ENCODE measurements at regions not wholly inside any gene's neighbourhood (a gene's known extent, or its start where the extent isn't known, plus 50 kb on each side); places are given as distances from the start of the nearest gene placed in this dataset.
"Not testable (repeated sequence)": the region's sequence is repeated elsewhere in the genome, so short reads cannot be mapped to it uniquely, and the experiment has no call there.

DNA sequence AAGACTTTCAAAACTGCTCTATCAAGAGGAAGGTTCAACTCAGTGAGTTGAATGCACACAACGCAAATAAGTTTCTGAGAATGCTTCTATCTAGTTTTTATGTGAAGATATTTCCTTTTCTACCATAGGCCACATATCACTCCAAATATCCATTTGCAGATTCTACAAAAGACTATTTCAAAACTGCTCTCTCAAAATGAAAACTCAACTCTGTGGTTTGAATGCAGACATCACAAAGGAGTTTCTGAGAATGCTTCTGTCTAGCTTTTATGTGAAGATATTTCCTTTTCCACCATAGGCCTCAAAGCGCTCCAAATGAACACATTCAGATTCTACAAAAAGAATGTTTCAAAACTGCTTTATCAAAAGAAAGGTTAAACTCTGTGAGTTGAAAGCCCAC lies 1093.1 kb upstream of the DEFB115 start:
- DNase-seq (ENCODE audit: low read depth): not testable (repeated sequence)

DNA sequence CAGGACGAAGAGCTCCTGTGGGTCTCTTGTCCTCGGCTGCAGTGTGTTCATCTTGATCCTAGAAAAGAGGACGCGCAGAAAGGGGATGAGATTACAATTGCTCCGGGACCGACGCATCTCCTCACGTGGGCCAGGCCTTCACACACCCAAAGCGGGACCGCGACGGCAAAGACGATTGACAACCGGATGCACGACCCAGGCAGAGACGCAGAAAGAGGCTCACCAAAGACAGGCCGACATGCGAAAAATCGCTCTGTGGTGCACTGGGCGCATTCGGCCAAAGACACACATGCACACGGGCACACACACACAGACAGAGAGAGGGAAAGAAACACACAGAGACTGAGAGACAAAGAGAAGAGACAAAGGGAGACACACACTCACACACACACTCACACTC lies 1089.9 kb upstream of the DEFB115 start:
- no peak for DNase-seq (ENCODE audit: low read depth)

DNA sequence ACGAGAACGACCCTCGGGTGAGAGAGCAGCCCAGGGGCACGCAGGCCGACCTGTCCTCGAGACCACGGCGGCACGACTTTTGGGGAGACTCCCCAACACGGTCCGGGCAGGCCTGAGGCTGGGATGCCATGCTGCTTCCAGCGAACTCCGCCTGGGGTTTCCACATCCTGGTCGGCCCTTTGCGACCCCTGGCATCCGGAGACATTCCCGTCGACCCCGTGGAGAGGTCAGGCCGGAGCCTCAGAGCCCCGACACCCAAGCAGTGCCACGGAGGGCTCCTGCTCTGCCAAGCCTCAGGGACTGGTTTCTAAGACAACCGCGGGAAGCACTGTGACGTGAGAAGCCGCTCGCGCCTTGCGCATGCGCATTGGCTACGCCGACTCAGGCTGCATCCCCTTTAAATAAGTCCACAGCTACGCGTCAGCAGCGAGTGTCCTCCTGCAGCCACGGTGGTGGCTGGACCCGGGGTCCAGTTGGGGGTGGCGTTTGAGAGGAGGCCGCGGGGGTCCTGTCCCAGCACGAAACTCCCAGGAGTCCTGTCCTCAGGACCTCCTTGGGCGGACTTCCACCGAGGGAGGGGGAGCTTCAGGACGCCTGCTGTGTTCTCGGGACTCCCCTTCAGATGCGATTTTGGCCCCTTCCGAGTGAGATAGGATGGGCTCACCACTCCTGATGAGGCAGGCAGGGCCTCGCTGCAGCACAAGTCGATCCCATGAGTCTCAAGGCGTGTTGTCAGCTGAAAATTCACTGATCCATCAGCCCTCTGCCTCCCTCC lies 1089.3 kb upstream of the DEFB115 start:
- DNase-seq (ENCODE audit: low read depth): no peak

DNA sequence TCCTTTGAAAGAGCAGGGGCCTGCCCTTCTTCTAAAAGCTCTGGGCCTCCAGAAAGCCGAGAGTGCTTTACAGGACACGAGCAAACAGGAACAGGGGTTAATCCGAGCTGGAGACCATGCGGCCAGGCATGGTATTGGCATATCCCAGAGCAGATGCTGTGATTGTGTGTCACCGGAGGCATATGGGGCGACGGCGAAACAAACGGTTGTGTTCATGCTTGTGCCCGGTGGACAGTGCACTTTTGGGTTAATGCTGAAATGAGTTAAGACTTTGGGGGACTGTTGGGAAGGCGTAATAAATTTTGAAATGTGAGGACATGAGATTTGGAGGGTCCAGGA lies 1088.7 kb upstream of the DEFB115 start:
- no peak for DNase-seq (ENCODE audit: low read depth)

DNA sequence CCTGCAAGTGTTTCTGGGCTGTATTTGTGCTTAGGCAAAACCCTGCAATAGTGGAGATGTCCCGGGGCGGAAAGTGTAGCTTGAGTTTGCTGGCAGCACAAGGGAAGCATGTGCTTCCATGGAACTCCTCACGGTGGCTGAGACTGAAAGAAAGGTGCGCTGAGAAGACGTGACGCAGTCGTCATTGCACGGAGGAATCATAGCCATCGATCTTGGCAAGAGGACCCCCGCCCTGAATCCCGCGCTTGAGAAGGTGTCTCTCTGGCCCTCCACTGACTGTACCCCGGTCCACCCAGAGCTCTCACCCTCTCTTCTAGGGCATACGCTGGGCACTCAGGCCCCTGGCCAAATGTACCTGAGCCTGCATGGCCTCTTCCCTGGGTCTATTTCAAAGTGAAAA lies 1081.8 kb upstream of the DEFB115 start:
- no peak for DNase-seq (ENCODE audit: low read depth)

DNA sequence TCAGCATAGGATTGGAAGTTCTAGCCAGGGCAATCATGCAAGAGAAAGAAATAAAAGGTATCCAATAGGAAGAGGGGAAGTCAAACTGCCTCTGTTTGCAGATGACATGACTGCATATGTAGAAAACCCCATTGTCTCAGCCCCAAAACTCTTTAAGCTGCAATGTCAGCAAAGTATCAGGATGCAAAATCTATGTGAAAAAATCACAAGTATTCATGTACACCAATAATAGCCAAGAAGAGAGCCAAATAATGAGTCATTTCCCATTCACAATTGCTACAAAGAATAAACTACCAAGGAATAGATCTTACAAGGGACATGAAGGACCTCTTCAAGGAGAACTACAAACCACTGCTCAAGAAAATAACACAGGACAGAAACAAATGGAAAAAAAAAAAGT lies 1074.3 kb upstream of the DEFB115 start:
- not testable (repeated sequence) for DNase-seq (ENCODE audit: low read depth)

DNA sequence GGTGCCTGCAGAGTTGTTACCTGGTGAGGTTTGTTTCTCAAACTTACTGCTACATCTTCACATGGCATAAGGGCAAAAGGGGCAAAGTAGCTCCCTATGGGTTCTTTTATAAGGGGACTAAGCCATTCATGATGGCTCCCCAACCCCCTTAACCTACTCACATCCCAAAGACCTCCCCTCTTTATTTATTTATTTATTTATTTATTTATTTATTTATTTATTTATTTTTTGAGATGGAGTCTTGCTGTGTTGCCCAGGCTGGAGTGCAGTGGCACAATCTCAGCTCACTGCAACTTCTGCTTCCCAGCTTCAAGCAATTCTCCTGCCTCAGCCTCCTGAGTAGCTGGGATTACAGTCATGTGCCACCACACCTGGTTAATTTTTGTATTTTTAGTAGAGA lies 1065.7 kb upstream of the DEFB115 start:
- DNase-seq (ENCODE audit: low read depth): not testable (repeated sequence)

DNA sequence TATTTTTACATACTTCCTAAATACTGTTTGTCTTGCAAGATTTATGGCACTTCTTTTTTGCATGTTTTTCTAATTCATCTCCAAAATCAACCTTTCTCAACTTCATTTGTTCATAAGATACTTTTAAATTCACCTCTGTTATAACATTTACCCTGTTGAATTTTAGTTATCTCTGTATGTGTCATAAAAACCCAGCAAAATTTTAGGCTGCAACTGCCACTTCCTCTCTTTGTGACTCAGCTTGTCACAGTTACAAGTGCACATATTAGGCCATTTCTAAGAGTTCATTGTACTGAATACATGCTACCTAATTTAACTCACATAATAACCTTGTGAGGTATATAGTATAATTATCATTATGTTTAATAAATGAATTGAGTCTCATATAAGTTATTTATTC lies 1023.0 kb upstream of the DEFB115 start:
- not testable (repeated sequence) for DNase-seq (ENCODE audit: low read depth)

DNA sequence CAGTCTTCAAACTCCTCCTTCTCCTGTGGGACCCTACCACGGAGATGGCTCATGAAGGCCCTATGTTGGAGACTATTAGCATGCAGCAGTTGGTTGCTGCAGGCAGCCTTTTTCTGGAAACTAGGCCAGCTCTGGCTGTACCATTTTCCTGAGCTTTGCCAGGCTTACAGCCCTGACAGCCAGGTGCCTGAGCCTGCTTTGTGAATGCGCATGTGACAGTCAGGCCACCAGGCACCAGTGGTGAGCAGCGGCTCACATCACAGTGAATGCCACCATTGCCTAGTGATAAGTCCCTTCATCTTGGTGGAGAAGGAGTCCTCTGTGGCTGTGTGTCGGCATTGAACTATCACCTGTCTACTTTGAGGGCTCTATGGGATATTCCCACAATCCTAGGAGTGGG lies 982.4 kb upstream of the DEFB115 start:
- not testable (repeated sequence) for DNase-seq (ENCODE audit: low read depth)

DNA sequence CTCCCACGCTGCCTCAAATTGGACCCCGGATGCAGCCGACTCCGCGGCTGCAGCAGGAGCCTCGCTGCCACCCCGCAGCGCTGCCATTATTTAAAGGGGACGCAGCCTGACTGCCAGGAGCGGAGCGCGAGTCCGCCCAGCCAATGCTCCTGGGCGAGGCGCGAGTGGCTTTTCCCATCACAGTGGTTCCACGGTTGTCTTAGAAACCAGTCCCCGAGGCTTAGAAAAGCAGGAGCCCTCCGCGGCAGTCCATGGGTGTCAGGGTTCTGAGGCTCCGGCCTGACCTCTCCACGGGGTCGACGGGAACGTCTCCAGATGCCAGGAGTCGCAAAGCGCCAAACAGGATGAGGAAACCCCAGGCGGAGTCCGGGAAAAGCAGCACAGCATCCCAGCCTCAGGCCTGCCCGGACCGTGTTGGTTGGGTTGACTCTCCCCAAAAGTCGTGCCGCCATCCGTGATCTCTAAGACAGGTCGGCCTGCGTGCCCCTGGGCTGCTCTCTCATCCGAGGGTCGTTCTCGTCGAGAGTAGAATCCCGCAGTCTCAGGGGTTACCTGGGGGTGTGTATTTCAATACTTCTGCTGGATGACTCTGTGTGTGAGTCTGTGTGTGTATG lies 975.8 kb upstream of the DEFB115 start:
- no peak for DNase-seq (ENCODE audit: low read depth)

DNA sequence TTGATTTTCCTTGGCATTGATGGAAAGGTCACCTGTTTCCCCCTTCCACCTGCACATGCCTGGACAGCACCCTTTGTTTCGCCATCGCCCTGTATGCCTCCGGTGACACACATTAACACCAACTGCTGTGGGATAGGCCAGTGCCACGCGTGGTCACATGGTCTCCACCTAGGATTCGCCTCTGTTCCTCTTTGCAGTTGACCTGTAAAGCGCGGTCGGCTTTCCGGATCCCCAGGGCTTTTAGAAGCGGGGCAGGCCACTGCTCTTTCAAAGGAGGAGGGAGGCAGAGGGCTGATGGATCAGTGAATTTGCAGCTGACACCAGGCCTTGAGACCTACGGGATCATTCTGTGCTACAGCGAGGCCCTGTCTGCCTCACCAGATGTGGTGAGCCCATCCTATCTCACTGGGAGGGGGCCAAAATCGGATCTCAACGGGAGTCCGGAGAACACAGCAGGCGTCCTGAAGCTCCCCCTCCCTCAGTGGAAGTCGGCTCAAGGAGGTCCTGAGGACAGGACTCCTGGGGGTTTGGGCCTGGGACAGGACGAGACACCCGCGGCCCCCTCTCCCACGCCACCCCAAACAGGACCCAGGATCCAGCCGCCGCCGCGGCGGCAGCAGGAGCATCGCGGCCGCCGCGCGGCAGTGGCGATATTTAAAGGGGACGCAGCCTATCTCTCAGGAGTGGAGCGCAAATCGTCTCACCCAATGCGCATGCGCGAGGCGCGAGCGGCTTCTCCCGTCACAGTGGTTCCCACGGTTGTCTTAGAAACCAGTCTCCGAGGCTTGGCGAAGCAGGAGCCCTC lies 973.8 kb upstream of the DEFB115 start:
- DNase-seq (ENCODE audit: low read depth): peak; percentile 60

DNA sequence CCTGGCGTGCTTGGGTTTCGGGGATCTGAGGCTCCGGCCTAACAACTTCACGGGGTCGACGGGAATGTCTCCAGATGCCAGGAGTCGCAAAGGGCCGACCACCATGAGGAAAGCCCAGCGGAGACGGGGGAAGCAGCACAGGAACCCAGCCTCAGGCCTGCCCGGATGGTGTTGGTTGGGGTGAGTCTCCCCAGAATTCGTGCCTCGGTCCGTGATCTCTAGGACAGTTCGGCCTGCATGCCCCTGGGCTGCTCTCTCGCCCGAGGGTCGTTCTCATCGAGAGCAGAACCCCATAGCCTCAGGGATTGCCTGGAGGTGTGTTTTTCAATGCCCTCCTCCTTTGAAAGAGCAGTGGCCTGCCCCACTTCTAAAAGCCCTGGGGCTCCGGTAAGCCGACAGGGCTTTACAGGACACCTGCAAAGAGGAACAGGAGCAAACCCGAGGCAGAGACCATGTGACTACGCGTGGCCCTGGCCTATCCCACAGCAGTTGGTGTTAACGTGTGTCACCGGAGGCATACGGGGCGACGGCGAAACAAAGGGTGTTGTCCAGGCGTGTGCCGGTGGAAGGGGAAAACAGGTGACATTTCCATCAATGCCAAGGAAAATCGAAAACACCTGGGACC lies 973.1 kb upstream of the DEFB115 start:
- DNase-seq (ENCODE audit: low read depth): no peak

DNA sequence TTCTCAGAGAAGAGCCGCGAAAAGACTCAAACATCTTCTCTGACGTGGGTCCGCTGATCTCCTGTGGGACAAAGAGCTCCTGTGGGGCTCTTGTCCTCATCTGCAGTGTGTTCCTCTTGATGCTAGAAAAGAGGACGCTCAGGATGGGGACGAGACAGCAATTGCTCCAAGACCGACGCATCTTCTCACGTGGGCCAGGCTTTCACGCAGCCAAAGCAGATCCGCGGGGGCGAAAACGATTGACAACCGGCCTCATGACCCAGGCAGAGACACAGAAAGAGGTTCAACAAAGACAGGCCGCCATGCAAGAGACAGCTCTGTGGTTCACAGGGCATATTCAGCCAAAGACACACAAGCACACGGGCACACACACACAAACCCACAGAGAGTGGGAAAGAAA lies 971.8 kb upstream of the DEFB115 start:
- DNase-seq (ENCODE audit: low read depth): no peak

DNA sequence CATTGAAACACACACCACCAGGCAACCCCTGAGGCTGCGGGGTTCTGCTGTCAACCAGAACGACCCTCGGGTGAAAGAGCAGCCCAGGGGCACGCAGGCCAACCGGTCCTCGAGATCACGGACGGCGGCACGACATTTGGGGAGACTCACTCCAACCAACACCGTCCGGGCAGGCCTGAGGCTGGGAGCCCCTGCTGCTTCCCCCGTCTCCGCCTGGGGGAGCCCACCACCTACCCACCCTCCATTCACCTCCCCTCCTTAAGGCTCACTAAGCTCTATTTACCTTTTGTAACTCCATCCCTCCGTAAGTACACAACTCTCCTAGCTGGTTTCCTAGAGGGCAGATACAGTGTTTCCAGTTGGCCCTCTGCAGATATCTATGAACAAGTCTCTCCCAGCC lies 971.3 kb upstream of the DEFB115 start:
- DNase-seq (ENCODE audit: low read depth): no peak

DNA sequence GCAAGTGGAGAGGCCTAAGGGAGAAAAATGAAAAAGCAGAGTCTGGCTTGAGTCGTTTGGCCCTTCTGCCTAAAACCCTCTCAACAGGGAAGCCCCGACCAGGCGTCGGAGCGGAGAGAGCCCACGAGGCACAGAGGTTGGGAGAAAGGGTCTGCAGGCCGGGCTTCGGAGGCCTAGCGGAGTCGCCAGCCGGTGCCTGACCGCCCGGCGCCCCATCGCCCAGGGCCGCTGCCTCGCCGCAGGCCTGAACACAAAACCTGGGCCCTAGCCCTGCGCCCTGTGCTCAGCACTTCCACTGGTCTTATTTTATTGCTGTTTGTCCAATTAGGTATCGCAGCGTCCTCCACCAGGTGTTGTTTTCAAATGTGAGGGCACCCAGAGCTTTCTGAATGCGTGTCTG lies 970.0 kb upstream of the DEFB115 start:
- DNase-seq (ENCODE audit: low read depth): not testable (repeated sequence)

DNA sequence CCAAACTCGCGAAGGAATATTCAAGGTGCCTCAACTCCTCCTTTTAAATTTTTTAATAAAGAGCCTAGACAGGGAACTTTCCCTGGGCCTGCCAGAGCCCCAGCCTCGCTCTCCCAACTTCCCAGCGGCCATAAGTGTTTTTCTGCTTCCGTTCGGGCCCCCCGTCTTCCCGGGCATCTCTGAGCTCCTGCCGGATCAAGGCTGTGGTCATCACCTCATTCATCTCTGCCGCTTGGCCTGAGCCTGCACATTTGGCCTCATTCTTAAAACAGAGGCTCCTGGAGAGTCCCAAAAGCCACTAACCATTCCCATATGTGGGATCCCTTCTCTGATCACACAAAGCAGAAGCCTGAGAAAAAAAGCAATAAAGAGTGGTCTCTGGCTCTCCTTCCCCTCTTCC lies 969.1 kb upstream of the DEFB115 start:
- DNase-seq (ENCODE audit: low read depth): no peak

DNA sequence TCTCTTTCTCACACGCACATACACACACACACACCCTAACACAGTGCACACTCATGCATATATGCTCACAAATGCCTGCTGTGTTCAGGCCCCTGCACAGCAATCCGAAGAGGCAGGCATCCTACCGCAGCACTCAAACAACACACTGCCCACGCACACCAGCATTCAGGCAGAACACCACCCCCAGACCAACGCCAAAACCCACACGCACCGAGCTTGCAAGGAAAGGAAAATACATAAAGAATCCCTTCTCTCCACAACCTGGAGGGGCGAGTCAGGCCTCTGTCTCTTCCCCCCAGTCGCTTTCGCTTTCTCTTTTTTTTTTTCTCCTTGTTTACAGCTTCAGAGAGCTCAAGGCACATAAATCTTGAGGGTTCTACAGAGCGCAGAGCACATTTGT lies 968.4 kb upstream of the DEFB115 start:
- peak; percentile 50 for DNase-seq (ENCODE audit: low read depth)

DNA sequence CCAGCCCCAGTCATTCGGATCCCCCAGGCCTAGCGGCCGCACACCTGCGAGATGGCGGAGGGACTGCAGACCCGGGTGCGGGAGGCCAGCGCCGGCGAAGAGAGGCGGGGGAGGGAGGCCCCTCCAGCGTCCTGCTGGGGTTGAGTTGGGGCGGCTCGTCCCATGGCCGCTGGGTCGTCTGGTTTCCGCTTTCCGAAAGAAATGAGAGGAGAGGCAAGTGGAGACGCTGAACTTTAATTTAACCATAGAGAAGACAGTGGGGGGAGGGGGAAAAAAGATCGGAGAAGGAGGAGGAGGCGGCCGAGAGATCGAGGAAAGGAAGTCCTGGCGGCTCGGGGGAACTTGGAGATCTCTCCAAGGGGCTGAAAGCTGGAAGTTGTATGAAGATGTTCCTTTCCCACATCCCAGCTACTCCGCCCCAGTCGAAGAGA lies 967.7 kb upstream of the DEFB115 start:
- peak; percentile 20 for DNase-seq (ENCODE audit: low read depth)

DNA sequence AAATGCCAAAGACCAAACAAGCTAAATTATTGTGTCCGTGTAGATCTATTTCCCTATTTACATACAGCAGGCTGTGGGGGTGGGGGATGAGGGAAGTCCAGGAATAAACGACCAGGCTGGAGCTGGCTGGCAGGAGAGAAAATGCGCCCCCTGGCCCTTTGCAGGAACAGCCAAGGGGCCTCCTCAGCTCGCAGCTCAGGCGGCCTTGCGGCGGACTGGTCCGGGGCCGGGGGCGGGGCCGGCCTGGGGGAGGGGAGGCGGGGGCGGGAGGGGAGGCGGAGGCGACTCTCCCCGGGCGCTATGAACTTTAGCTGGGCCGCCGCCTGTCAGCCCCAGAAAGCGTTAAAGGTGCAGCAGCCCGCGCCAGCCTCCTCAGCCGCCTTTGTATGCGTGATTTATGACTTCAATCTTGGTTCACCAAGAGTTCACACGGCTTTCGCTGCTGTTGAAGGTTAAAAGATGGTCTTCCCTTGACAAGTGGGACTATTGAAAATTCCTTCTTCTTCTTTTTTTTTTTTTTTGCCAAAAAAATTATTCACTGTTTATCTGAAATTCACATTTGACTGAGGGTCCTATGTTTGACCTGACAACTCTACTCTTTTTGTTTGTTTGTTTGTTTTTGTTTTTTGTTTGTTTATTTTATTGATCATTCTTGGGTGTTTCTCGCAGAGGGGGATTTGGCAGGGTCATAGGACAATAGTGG lies 967.0 kb upstream of the DEFB115 start:
- DNase-seq (ENCODE audit: low read depth): peak; percentile 69

DNA sequence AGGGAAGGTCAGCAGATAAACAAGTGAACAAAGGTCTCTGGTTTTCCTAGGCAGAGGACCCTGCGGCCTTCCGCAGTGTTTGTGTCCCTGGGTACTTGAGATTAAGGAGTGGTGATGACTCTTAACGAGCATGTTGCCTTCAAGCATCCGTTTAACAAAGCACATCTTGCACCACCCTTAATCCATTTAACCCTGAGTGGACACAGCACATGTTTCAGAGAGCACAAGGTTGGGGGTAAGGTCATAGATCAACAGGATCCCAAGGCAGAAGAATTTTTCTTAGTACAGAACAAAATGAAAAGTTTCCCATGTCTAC lies 966.4 kb upstream of the DEFB115 start:
- DNase-seq (ENCODE audit: low read depth): not testable (repeated sequence)

DNA sequence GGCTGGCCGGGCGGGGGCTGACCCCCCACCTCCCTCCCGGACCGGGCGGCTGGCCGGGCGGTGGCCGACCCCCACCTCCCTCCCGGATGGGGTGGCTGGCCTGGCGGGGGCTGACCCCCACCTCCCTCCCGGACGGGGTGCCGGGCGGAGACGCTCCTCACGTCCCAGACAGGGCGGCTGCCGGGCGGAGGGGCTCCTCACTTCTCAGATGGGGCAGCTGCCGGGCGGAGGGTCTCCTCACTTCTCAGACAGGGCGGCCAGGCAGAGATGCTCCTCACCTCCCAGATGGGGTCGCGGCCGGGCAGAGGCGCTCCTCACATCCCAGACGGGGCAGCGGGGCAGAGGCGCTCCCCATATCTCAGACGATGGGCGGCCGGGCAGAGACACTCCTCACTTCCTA lies 965.8 kb upstream of the DEFB115 start:
- not testable (repeated sequence) for DNase-seq (ENCODE audit: low read depth)

DNA sequence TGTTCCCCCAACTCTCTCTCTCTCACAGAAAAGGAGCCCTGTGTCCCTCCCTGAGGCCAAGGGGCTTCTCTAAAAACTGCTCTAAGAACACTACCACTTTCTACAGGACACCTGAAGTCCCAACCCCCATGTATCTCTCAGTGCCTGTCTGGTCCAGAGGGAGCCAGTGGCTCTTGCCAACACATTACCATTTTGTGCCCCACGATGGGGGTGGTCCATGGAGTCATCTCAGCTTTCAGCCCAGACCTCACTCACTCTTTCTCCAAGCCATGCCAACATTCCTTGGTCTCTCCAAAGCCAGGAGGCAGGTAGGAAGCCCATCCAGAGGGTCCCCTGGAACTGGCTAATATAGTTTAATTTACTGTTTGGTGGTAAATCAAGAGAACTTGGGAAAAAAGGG lies 962.1 kb upstream of the DEFB115 start:
- not testable (repeated sequence) for DNase-seq (ENCODE audit: low read depth)
